SK-N-SH treated with all-trans-retinoic acid at 6 μM for 48 hours (cell line): ENCODE measurements at regions not wholly inside any gene's neighbourhood (a gene's known extent, or its start where the extent isn't known, plus 50 kb on each side); places are given as distances from the start of the nearest gene placed in this dataset.

Source experiments
- ATAC-seq: fragments of 200-7000 bp; cut with Tn5 transposase; 3 replicates; pipeline ENCODE4 v1.9.1; 2020; ENCODE audit warnings: mild to moderate bottlenecking, moderate library complexity
- ARNTL ChIP-seq: fragments of 450-650 bp; formaldehyde crosslinking; IDR thresholded peaks from 2 replicates; pipeline ENCODE4 v1.5.0; 2020; ENCODE audit warnings: low read depth, mild to moderate bottlenecking, moderate library complexity, borderline replicate concordance
- BACH2 ChIP-seq: fragments of 250-450 bp; sonication (Bioruptor Pico); IDR thresholded peaks from 2 replicates; pipeline ENCODE4 v1.9.0; 2021; ENCODE audit warnings: mild to moderate bottlenecking, borderline replicate concordance
- CSDC2 ChIP-seq: fragments of 250-450 bp; sonication (Bioruptor Pico); IDR thresholded peaks from 2 replicates; pipeline ENCODE4 v1.5.0; 2020; ENCODE audit warnings: mild to moderate bottlenecking, moderate library complexity
- ESRRG ChIP-seq: fragments of 250-450 bp; sonication (Bioruptor Pico); IDR thresholded peaks from 2 replicates; pipeline ENCODE4 v1.6.1; 2021; ENCODE audit warnings: mild to moderate bottlenecking
- GLIS3 ChIP-seq: fragments of 250-450 bp; sonication (Bioruptor Pico); IDR thresholded peaks from 2 replicates; pipeline ENCODE4 v1.5.0; 2020; ENCODE audit warnings: mild to moderate bottlenecking, moderate library complexity
- ISL1 ChIP-seq: fragments of 250-450 bp; sonication (Bioruptor Pico); IDR thresholded peaks from 2 replicates; pipeline ENCODE4 v2.1.2; 2022; ENCODE audit warnings: mild to moderate bottlenecking, moderate library complexity
- OSR1 ChIP-seq: fragments of 250-450 bp; sonication (Bioruptor Pico); IDR thresholded peaks from 2 replicates; pipeline ENCODE4 v1.8.0; 2022; ENCODE audit warnings: moderate library complexity, mild to moderate bottlenecking, inconsistent platforms
- POU6F1 ChIP-seq: fragments of 250-450 bp; sonication (Bioruptor Pico); IDR thresholded peaks from 2 replicates; pipeline ENCODE4 v1.8.0; 2021; ENCODE audit warnings: low read depth, mild to moderate bottlenecking, moderate library complexity, borderline replicate concordance
- PPARA ChIP-seq: fragments of 250-450 bp; sonication (Bioruptor Pico); IDR thresholded peaks from 2 replicates; pipeline ENCODE4 v1.5.0; 2020; ENCODE audit warnings: mild to moderate bottlenecking, borderline replicate concordance
- RARB ChIP-seq: fragments of 250-450 bp; sonication (Bioruptor Pico); IDR thresholded peaks from 2 replicates; pipeline ENCODE4 v1.8.0; 2021; ENCODE audit warnings: mild to moderate bottlenecking, moderate library complexity
- TCF4 ChIP-seq: fragments of 250-450 bp; sonication (Bioruptor Pico); IDR thresholded peaks from 2 replicates; pipeline ENCODE4 v1.8.0; 2021; ENCODE audit warnings: mild to moderate bottlenecking, moderate library complexity, borderline replicate concordance
- TOX ChIP-seq: fragments of 250-450 bp; sonication (Bioruptor Pico); IDR thresholded peaks from 2 replicates; pipeline ENCODE4 v1.8.0; 2021; ENCODE audit warnings: mild to moderate bottlenecking, moderate library complexity, borderline replicate concordance
- ZC3H10 ChIP-seq: fragments of 250-450 bp; sonication (Bioruptor Pico); IDR thresholded peaks from 2 replicates; pipeline ENCODE4 v1.5.1; 2021; ENCODE audit warnings: mild to moderate bottlenecking, moderate library complexity
- ZFP3 ChIP-seq: fragments of 250-450 bp; sonication (Bioruptor Pico); IDR thresholded peaks from 2 replicates; pipeline ENCODE4 v1.5.0; 2020; ENCODE audit warnings: mild to moderate bottlenecking, moderate library complexity
- ZFP30 ChIP-seq: fragments of 450-650 bp; formaldehyde crosslinking; IDR thresholded peaks from 2 replicates; pipeline ENCODE4 v1.5.0; 2022; ENCODE audit warnings: mild to moderate bottlenecking, moderate library complexity
- ZNF565 ChIP-seq: fragments of 450-650 bp; formaldehyde crosslinking; conservative IDR thresholded peaks from 2 replicates; pipeline ENCODE4 v1.5.0; 2020; ENCODE audit warnings: low read depth, mild to moderate bottlenecking, moderate library complexity
- ZNF70 ChIP-seq: fragments of 450-650 bp; formaldehyde crosslinking; IDR thresholded peaks from 2 replicates; pipeline ENCODE4 v1.5.0; 2020; ENCODE audit warnings: mild to moderate bottlenecking, moderate library complexity
- ZNF8 ChIP-seq: fragments of 450-650 bp; formaldehyde crosslinking; IDR thresholded peaks from 2 replicates; pipeline ENCODE4 v1.5.0; 2020; ENCODE audit warnings: mild to moderate bottlenecking, moderate library complexity
- TF ChIP-seq, protein P1 (sequence below): fragments of 250-450 bp; sonication (Bioruptor Pico); IDR thresholded peaks from 2 replicates; pipeline ENCODE4 v1.5.0; 2020; ENCODE audit warnings: mild to moderate bottlenecking, moderate library complexity

GRCh38 chr22:44440224-44441160 is 57.5 kb downstream of the RTL6 start:
- TF ChIP-seq ARNTL (CRISPR knock-in tag) (no peak), BACH2 (CRISPR knock-in tag) (no peak), ZNF565 (CRISPR knock-in tag) (no peak), ZFP3 (CRISPR knock-in tag) (no peak), ZNF8 (CRISPR knock-in tag) (no peak), POU6F1 (CRISPR knock-in tag) (no peak), ZNF70 (CRISPR knock-in tag) (no peak), ZC3H10 (CRISPR knock-in tag) (no peak), PPARA (CRISPR knock-in tag) (no peak)
- TF ChIP-seq, protein P1, sequence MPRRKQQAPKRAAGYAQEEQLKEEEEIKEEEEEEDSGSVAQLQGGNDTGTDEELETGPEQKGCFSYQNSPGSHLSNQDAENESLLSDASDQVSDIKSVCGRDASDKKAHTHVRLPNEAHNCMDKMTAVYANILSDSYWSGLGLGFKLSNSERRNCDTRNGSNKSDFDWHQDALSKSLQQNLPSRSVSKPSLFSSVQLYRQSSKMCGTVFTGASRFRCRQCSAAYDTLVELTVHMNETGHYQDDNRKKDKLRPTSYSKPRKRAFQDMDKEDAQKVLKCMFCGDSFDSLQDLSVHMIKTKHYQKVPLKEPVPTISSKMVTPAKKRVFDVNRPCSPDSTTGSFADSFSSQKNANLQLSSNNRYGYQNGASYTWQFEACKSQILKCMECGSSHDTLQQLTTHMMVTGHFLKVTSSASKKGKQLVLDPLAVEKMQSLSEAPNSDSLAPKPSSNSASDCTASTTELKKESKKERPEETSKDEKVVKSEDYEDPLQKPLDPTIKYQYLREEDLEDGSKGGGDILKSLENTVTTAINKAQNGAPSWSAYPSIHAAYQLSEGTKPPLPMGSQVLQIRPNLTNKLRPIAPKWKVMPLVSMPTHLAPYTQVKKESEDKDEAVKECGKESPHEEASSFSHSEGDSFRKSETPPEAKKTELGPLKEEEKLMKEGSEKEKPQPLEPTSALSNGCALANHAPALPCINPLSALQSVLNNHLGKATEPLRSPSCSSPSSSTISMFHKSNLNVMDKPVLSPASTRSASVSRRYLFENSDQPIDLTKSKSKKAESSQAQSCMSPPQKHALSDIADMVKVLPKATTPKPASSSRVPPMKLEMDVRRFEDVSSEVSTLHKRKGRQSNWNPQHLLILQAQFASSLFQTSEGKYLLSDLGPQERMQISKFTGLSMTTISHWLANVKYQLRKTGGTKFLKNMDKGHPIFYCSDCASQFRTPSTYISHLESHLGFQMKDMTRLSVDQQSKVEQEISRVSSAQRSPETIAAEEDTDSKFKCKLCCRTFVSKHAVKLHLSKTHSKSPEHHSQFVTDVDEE (CRISPR knock-in tag): no peak
- no peak for ATAC-seq

DNA sequence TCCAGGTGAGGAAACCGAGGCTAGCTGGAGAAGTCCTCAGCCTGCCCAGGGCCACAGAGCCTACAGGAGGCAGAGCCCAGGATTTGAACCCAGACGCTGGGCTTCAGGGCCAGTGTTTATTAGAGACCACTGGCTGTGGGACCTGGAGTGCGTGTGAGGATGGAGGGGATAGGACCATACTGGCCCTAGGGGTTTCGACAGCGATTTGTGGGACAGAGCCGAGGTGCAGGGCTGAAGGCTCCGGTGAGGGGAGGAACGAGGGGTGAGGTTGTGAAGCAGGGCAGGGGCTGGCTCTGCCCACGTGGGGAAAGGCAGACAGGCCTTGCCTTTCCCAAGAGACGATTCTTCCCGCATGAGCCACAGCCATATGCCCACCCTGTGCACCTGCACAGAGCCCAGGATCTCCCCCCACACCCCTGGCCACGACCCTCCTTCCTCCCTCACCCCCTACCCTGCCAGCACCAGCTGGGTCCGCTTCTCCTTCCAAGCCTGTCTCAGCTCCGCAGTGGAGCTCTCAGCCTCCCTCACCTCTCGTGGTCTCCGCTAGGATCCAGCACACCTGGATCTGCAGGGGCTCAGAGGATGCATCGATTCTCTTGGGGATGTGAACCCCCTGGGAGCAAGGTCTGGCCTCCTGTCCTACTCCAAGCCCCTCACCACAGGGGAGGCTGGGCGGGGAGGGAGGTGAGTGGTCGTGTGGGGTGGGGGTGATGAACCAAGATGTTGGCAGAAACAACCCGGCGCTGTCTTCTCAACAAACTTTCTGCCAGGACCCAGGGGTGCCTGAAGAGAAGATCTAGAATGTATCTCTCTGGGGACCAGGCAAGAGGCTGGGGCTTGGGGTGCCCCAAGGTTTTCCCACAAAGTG is 58.4 kb downstream of the RTL6 start:
- TF ChIP-seq BACH2 (CRISPR knock-in tag) (no peak), PPARA (CRISPR knock-in tag) (no peak), OSR1 (CRISPR knock-in tag) (no peak)

GRCh38 chr22:44438481-44439131 is 59.4 kb downstream of the RTL6 start:
- no peak for ATAC-seq
- TF ChIP-seq TOX (CRISPR knock-in tag) (no peak), ZFP30 (CRISPR knock-in tag) (no peak), RARB (CRISPR knock-in tag) (no peak), ZC3H10 (CRISPR knock-in tag) (no peak), TCF4 (CRISPR knock-in tag) (no peak), ISL1 (CRISPR knock-in tag) (no peak), OSR1 (CRISPR knock-in tag) (no peak), ZNF8 (CRISPR knock-in tag) (no peak), GLIS3 (CRISPR knock-in tag) (no peak), ESRRG (CRISPR knock-in tag) (no peak), ARNTL (CRISPR knock-in tag) (no peak), CSDC2 (CRISPR knock-in tag) (no peak)
- TF ChIP-seq, protein P1 (CRISPR knock-in tag): no peak
- TF ChIP-seq, all 23 proteins: peak for 0

More for the DNA sequence above, 58.4 kb downstream of the RTL6 start:
- ATAC-seq: no peak
